ENCODE measurements at regions not wholly inside any gene's neighbourhood (a gene's known extent, or its start where the extent isn't known, plus 50 kb on each side); places are given as distances from the start of the nearest gene placed in this dataset.
"Not testable (repeated sequence)": the region's sequence is repeated elsewhere in the genome, so short reads cannot be mapped to it uniquely, and the experiment has no call there.

DNA sequence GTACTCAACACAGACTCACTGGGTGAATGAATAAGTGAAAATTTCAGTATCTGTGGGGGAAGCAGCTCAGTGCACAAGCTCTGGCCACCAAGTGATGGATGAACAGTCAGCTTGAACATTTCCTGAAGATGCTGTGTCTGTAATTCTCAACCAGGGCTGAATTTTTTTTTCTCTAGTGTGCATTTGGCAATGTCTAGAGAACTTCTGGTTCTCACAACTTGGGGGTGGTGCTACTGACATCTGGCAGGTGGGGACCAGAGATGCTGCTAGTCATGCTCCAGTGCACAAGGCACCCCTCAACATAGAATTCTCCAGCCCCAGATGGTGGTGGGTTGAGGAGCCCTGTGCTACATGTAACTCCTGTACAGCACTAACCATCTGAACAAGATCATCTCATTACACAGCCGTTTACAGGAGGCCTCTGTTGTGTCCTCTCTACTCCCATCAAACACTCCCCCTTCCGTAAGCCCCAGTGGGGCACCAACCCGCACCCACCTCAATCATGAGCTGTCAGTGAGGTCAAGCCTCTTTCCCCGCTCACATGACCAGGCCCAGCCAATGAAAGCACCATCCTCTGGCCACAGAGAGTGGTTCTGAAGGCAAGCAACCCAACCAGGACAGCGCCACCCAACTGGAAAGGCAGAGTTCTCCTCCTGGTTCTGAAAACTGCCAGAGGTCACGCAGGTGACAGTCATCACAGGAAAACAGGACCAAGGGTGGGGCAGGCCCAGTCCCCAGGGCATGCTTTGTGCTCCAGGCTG is 103.9 kb upstream of the PMEPA1 start:
- no peak for DNase-seq

DNA sequence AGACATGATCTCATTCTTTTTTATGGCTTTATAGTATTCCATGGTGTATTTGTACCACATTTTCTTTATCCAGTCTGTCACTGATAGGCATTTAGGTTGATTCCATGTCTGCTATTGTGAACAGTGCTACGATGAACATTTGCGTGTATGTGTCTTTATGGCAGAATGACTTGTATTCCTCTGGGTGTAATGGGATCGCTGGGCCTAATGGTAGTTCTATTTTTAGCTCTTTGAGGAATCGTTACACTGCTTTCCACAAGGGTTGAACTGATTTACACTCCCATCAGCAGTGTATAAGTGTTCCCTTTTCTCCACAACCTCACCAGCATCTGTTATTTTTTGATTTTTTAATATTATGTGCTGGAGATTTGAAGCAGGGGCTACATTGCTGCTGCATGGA is 102.8 kb upstream of the PMEPA1 start:
- not testable (repeated sequence) for DNase-seq

DNA sequence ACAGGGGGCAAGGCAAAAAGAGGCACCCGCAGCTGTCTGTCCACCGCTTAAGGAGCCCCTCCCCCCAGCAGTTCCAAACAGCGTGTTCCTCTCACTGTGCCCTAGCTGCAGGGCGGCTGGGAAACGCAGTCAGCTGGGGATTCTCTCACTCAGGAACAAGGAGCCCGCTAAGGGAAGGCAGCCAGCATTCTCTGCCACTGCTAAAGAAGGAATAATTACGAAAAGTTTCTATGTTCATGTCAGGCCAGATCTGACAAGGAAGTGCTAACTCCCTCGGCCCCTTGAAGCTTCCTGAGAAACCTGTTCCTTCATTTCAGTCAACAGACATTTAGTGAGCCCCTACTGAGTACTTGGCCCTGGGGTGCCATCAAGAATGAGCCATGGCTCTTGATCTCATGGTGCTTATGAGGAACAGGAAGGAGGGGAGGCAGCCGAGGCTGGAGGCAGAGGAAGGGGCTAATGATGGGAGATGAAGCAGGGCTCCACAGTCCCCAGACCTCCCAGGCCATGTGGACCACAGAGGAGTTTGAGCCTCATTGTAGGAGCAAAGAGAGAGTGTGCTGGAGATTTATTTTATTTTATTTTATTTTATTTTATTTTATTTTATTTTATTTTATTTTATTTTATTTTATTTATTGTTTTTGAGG is 101.7 kb upstream of the PMEPA1 start:
- no peak for DNase-seq

DNA sequence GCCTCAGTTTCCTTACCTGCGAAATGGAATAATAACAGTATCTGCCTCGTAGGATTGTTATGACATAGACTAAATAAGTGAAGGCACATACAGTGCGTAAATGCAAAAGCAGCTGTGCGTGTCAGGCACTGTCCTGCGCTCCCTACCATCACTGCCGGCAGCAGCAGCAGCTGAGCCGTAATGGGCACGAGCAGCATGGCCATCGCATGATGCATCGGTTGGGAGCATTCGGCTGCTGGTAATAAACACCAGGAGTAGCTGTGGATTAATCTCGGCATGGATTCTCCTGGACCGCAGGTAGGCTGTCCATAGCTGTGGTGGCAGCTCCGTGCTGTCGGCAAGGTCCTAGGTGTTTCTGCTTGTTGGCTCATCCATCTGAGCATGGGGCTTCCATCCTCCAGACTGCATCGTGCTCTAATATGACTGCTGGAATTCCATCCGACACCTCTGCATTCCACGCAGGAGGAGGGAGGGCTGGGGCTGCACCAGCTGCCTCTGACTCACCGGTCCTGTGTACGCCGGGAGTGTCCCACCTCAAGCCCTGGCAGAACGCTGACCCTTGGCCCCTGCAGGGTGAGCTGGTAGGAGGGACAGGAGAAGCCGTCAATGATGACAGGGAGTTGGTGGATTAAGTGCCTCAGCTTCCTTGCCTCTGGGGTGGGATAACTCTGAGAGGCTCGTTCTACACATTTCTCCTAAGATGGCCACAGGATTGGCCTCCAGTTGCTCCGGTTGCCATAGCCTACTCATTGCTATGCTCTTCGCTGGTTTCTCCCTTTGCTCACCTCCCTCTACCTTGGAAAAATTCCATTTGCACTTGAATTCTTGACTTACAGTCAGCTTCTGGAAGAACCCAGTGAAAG is 100.9 kb upstream of the PMEPA1 start:
- DNase-seq, result no peak

DNA sequence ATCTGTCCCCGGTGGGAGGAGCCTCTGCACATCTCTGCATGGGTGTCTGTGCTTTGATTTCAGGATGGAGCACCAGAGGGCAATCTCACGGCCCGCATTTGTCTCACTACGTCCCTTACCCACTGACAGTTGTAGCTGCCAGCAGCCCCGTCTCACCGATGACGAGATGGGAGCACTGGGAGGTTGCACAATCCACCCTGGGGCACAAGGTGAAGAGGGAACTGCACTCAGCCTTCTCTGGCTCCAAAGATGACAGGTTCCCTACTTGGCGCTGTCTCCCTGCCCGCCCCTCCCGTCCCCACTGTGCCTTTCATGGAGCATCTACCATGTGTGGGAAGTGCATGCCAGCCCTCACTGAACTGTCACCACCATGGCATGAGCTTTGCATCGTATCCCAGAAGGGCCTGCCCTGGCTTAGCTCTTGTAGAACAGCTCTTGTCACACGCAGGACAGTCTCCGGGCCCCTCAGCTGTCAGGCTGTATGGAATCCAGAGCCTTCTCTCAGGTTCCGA is 99.9 kb upstream of the PMEPA1 start:
- no peak for DNase-seq

DNA sequence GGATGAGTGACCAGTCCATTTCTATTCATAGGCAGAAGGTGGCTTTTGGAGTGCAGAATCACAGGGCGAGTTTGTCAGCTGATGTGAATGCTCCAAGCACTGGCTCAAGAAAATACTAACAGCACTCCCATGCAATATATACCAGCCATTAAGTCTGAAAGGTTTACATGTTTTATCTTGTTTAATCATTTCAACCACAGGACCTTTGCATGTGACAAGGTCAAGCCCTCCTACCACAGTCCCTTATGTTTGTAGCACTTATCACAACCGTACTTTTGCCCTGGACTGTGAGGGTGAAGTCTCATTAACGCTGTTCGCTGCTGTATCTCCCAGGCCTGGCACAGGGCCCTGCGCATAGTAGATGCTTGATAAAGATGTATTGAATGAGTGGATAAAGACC is 99.3 kb upstream of the PMEPA1 start:
- no peak for DNase-seq

DNA sequence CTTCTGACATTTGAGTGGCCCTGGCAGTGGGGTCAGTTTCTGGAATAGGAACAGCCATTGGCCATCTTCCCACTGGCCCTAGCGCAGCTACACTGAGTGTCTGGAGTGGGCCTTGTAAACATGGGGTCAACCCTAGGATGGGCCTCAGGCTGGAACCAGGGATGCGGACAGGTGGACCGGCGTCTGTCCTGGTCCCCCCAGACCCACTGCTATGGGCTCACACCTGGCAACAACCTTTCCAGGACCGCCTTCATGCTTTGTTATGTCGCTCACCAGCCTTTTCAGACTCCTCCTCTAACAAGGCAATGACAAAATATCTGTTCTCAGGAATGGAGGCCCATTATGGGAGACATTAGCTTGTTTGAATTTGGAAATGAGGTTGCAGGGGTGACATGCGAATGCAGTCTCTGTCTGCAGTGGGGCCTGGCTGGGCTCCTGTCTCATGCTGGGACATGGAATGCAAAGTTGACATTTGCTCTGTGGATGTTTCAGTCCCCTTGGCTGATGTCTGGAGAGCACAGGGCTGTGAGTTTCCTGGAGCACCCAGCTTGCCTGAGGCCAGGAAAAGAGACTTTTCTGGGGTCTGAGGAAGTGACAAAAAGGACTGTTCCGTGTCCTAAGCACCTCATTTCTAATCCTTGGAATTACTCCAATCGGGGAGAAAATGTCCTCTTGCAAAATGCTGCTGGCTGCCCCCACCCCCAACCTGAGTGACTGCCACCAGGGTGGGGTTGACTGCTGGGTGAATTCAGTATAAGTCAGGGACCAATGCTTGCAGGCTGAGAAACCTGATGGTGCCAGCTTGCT is 98.7 kb upstream of the PMEPA1 start:
- no peak for DNase-seq

DNA sequence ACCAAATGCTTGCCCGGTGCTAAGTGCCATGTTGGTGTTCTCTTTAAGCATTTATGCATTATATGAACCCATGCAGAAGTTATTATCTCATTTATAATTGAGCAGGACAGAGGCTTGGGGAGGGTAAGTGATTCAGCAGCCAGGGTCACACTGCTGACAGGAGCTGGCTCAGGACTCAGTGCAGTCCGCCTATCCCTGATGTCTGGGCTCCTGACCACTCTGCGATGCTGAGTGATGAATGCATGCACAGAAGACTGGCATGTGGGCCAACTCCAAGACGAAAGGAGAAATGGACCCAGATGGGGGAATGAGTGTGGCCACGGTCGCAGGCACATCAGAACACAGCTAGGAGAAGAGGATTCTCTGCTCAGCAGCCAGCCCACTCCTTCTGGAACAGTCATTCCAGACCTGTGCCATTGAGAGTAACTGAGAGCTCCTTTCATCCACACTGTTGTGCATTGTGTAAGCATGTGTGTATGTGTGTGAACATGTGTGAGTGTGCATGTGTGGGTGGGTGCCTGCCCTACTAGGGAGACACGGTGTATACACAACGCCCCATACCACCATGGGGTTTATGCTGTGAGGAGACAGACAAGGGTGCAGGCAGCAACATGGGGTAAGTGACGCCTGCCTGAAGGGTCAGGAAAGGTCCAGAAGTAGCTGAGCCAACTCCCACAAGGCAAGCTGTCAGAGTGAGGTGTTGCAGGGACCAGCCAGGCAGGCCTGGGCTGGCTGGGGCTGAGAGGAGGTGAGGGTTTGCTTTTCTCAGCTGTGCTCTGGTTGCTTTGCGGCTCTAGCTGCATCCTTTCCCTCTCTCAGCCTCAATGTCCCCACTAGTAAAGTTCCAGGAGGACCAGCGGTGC is 97.8 kb upstream of the PMEPA1 start:
- DNase-seq, result no peak

DNA sequence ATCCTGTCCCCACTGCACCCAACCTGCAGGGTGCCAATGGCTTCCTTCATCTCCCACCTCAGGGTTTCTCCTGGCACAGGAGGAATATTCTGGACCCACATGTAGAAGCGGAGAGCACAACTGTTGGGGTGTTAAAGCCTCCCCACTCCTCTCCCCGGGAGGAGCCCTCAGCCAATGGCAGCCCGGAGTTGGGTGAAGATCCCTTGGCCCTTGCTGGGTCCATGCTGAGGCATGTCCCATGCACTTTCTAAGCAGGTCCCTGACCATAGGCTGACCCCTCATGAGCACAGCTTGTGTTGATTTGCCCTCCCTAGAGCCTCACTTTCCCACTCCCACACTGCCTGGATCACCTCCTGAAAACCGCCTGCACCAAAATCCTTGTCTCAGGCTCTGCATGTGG is 97.2 kb upstream of the PMEPA1 start:
- no peak for DNase-seq

DNA sequence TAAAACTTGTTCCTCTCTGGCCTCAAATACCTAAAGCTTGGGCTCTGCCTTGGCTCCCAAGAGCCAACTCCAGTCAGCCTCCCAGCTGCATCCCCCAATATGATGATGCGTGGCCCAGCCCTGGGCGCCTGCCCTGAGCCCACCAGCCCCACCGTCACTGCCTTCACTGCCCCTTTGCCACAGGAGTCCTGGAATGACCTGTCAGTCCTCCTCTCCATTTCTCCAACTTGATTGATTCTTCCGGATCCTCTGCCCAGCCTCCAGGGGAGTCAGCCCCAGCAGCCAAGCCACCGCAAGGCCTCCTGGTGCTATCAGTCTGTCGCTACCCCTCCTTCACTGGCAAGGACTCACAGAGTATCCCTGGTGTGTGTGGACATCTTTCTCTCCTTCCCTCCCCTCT is 96.7 kb upstream of the PMEPA1 start:
- DNase-seq, result no peak

DNA sequence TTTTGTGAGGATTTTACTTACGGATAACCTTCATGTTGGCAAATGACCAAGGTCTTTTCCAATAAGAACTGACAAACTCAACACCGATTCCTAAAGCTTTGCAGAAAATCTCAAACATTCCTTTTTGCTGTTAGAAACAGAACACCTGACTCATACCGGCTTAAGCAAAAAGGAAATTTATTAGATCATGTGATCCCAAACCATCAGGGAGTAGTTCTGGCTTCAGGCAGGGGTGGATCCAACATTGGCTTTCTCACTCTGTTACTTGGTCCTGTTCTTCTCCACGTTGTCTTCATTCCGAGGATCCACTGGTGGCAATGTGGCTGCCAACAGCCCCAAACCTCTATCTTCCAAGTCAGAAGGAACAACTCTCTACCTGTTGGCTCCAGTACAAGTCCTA is 95.9 kb upstream of the PMEPA1 start:
- DNase-seq, result no peak

DNA sequence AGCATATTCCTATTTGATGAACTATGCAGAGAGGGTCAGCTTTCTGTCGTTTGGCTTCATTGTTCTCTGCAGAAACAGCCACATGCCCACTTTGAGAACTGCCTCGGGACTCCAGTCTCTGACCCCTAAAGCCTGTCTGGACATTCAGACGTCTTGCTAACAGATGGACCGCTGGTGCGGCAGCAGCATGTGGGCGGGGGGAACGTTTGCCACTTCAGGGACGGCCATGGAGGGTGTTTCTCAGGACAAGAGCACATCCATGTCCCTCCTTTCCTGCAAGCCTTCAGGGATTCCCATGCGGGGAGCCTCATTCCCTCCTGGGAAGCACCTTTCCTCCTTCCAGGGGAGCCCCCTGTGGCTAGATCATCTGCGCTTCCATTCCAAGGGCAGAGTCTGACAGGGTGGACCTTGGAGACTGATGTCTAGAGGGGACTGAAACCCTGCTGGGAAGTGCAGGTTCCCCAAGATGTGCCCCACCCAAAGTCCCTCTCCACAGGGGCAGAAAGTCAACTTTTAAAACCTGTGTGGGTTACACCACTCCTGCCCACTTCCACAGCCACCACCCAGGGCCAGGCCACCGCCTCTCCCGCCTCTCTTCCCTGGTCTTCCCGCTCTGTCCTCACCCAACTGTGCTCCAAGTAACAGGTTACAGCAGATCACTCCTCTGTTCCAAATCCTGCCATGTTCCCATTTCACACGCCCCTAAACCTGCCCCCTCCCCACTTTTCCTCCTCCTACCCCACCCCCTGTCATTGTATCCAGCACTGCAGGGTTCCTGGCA is 94.8 kb upstream of the PMEPA1 start:
- DNase-seq, result no peak

DNA sequence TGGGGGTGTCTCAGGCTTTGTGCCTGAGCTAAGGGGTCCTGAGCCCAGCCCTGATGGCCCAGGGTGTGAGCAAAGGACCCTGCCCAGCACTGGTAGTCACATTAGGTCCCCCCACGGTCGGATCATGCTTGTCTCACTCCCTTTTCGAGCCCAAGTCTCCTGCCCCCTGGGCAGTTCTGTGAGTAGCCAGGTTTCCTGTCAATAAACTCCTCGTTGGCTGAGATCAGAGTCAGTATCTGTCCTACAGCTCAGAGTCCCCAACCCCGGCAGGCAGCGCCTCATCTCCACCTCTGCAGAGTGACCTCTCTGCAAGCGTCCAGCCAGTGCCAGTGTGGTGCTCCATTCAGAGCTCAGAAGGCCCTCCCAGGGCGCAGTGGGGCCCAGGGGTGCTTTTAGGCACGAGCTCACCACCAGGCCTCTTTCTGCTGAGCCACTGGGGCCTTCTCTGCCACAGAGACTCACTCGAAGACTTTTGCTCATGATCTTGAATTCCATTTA is 93.7 kb upstream of the PMEPA1 start:
- DNase-seq, result no peak

DNA sequence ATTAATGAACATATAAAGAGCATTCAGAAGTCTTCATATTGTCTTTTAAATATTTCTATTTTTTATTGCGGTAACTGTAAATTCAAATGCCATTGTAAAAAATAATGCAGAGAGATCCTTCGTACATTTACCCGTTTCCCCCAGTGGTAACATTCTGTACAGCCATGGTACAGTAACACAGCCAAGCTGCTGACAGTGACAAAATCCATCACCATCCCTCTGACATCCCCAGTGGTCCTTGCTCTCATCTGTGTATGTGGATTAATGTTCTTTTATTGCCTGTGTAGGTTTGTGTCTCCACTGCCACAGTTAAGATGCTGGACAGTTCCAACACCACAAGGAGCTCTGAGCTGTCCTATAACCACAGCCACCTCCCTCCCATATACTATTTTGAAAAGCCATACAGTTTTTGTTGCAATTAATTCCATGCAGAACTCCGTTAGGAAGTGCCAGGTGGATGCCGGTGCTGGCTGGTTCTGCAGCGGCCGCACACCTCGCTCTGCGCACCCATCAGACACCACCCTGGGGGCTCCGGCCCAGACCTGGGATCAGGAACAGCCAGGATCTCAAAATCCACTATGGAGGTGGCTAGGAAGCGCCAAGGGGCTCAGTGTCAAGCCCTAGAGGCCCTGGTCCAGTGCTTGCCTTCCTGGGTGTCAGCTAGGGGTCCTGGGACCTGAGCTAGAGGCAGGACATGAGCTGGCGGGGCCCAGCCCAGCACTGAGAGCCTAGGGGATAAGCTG is 93.1 kb upstream of the PMEPA1 start:
- DNase-seq, result no peak

DNA sequence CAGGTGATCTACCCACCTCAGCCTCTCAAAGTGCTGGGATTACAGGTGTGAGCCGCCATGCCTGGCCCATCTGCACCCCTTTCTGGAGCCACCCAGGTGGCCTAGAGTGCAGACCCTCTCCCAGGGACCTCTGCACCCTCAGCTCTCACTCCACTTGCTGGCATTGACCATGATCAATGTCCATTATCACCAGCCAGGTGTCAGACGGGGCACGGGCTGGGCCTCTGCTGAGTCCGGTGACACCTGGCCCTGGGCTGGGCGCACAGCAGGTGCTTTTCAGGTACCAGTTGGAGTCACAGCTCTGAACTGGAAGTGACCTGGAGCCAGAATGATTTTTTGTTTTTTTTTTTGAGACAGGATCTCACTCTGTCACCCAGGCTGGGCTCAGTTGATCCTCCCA is 91.8 kb upstream of the PMEPA1 start:
- no peak for DNase-seq

DNA sequence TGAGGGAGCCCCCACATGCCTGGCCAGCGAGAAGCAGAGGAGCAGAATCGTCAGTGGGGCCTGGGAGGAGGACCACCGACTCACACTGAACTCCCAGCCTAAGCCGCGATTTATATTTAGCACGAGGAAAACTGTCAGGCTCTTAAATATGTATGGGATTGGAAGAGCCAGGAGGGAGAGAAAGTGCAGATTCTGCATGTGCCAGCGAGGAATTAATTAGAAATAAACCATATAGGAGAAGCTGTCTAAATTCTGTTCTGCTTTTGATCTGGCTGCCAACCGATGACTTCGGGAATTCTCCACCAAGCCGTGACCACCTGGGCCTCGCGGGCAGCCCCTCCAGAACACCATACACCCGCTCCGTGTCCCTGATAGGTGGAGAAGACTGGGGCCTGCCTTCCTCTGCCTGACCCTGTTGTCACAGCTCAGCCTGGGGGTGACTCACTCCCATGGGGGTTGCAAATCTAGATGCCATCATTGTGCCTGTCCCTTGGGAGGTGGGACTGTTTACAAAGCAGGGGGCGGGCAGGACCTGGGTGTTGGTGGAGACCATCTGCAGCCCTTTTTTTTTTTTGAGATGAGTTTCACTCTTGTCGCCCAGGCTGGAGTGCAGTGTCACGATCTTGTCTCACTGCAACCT is 91.1 kb upstream of the PMEPA1 start:
- no peak for DNase-seq

DNA sequence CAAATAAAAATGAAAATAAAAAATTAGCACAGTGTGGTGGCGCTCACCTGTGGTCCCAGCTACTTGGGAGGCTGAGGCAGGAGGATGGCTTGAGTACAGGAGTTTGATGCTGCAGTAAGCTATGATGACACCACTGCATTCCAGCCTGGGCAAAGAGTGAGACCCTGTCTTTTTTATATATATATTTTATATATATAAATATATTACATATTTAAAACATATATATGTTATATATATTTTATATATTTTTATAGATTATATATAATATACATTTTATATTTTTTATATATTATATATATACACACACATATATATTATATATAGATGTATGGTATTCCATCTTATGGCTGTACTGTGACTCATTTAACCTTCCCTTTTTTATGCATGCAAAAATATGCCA is 87.6 kb upstream of the PMEPA1 start:
- DNase-seq, result no peak

DNA sequence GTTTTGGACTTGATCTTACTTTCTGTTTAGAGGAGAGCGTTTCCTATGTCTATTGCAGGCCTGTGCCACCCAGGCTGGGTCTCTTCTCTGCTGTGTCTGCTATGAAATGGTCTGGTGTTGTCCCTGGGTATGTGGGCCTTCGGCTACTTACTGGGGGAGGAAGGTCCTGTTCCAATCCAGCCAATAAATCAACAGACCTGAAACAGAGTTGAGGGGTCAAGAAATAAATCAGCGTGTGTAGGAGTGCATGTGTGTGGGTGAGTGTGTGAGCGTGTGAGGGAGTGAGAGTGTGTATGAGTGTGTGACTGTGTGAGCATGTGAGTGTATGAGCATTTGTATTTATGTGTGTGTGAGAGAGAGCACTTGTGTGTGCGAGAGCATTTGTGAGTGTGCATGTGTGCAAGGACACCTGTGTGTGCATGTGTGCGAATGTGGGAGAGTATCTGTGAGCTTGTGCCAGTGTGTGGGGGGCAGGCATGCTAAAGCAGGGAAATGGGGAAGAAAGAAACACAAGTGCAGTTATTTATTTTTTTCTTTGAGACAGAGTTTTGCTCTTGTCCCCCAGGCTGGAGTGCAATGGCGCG is 86.3 kb upstream of the PMEPA1 start:
- DNase-seq, result no peak

DNA sequence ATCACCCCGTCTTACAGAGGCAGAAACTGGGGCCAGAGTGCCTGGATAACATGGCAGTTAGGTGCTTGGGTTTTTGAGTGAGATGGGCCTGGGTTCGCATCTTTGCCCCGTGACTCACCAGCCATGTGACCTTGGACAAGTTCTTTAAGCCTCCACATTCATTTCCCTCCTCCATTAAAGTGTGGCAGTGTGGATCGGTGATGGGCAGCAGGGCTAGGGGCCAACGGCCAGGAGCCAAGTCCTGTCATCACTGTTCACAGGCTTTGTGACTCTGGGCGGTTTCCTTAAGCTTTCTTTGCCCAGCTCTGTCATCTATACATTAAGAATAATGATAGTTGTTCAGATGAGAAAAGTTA is 85.5 kb upstream of the PMEPA1 start:
- no peak for DNase-seq
